ENCODE measurements at regions not wholly inside any gene's neighbourhood (a gene's known extent, or its start where the extent isn't known, plus 50 kb on each side); places are given as distances from the start of the nearest gene placed in this dataset.

DNA sequence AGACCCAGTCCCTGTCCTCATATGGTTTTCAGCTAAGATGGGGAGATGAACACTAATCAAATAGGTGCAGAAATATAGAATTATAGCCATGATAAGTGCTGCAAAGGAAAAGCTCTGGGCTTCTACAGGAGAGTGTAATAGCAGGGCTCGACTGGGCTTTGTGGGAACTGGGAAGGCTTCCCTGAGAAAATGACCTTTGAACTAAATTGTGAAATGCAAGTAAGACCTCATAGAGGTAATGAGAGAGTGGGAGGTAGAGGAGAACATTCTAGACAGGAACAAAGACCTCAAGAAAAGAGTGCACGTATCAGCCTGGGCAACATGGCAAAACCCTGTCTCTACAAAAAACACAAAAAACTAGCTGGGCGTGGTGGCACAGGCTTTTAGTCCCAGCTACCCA lies 231.6 kb downstream of the ABHD5 start:
- TF ChIP-seq, protein P1, sequence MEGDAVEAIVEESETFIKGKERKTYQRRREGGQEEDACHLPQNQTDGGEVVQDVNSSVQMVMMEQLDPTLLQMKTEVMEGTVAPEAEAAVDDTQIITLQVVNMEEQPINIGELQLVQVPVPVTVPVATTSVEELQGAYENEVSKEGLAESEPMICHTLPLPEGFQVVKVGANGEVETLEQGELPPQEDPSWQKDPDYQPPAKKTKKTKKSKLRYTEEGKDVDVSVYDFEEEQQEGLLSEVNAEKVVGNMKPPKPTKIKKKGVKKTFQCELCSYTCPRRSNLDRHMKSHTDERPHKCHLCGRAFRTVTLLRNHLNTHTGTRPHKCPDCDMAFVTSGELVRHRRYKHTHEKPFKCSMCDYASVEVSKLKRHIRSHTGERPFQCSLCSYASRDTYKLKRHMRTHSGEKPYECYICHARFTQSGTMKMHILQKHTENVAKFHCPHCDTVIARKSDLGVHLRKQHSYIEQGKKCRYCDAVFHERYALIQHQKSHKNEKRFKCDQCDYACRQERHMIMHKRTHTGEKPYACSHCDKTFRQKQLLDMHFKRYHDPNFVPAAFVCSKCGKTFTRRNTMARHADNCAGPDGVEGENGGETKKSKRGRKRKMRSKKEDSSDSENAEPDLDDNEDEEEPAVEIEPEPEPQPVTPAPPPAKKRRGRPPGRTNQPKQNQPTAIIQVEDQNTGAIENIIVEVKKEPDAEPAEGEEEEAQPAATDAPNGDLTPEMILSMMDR (IDR thresholded peaks at IDR 0.05): no peak
- TF ChIP-seq POLR2A (IDR thresholded peaks at IDR 0.05): no peak

All from stomach (tissue), 4 donors.